GM12865 (cell line): ENCODE measurements at regions not wholly inside any gene's neighbourhood (a gene's known extent, or its start where the extent isn't known, plus 50 kb on each side); places are given as distances from the start of the nearest gene placed in this dataset.

Experiments used
- DNase-seq: peaks from one replicate; pipeline ENCODE4 v3.0.0; 2010; ENCODE audit warnings: low read depth
- H3K4me3 ChIP-seq: 2 replicates; pipeline ENCODE4 v1.5.1; 2011; ENCODE audit warnings: mild to moderate bottlenecking, low read depth, low read length, control low read depth
- CTCF ChIP-seq: IDR thresholded peaks from 2 replicates; pipeline ENCODE4 v1.5.1; 2011; ENCODE audit warnings: low read length, control low read depth, low read depth, inconsistent platforms; ENCODE audit not compliant: insufficient read depth; ENCODE audit errors: missing control alignments

- H3K4me3 ChIP-seq, result no peak overlapping the region
- TF ChIP-seq CTCF, result no peak
- no peak for DNase-seq
These were observed 288.5 kb upstream of the RTL1 start for GRCh38 chr14:101191721-101192660.

GRCh38 chr14:101192661-101193000, 289.1 kb upstream of the RTL1 start:
- no peak overlapping the region for H3K4me3 ChIP-seq
- no peak for TF ChIP-seq CTCF
- no peak for DNase-seq

GRCh38 chr14:101193106-101193844, 289.8 kb upstream of the RTL1 start:
- no peak for TF ChIP-seq CTCF
- DNase-seq, result no peak
- H3K4me3 ChIP-seq, result no peak overlapping the region

- TF ChIP-seq CTCF, result no peak
- no peak for DNase-seq
These were observed 290.4 kb upstream of the RTL1 start for GRCh38 chr14:101193845-101194372.

GRCh38 chr14:101194373-101195308, 291.1 kb upstream of the RTL1 start:
- H3K4me3 ChIP-seq, result no peak overlapping the region
- TF ChIP-seq CTCF, result no peak
- DNase-seq, result no peak

More at GRCh38 chr14:101193845-101194372, 290.4 kb upstream of the RTL1 start:
- no peak overlapping the region for H3K4me3 ChIP-seq

- no peak for TF ChIP-seq CTCF
- no peak for DNase-seq
These were observed 291.9 kb upstream of the RTL1 start for GRCh38 chr14:101195309-101195901.

More at GRCh38 chr14:101195309-101195901, 291.9 kb upstream of the RTL1 start:
- H3K4me3 ChIP-seq, result no peak overlapping the region
